ENCODE measurements at regions not wholly inside any gene's neighbourhood (a gene's known extent, or its start where the extent isn't known, plus 50 kb on each side); places are given as distances from the start of the nearest gene placed in this dataset.

DNA sequence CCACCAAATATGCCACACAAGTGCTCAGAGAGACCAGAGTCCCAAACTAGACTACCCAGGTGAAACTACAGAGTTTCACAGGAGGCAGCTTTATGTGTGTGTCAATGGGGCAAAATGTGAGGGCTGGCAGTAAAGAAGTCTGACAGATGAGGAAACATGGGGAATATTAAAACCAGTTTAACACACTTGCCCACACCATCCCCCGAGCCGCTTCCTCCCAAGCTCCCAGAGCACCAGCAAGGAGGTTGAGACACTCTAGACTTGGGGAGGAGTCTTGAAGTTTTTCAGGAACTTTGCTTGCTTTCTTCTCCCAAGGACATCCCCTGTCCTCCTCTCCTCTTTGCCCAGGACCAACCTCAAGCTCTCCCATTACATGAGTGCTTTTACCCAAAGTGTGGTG is 94.7 kb upstream of the SPRY1 start:
- H3K4me3 Mint-ChIP-seq = no peak overlapping the region
- Histone ChIP-seq H3K4me1 (ENCODE audit: control insufficient read depth in 1 of 2, extremely low read depth in 1 of 2, insufficient read depth in 2 of 2, low read length in 2 of 2) (no peaks in the 10 kb centered on the region), H3K27me3 (replicated peaks in 1 of 2; ENCODE audit: control insufficient read depth in 2 of 2, extremely low read depth in 1 of 2, insufficient read depth in 2 of 2, low read length in 1 of 2) (no peaks in the 10 kb centered on the region), H3K4me3 (ENCODE audit: control insufficient read depth in 1 of 2, extremely low read depth in 1 of 2, low read length in 1 of 2) (no peak overlapping the region), H3K9me3 (no peaks in the 10 kb centered on the region), H3K36me3 (ENCODE audit: control insufficient read depth in 2 of 2, extremely low read depth in 1 of 2, insufficient read depth in 1 of 2, low read length in 1 of 2) (no peaks in the 10 kb centered on the region), H3K27ac (ENCODE audit: low read length) (no peak overlapping the region)
- no peaks in the 10 kb centered on the region for H3K27me3 Mint-ChIP-seq
- no peak overlapping the region for H3K27ac Mint-ChIP-seq
- POLR2A ChIA-PET = no interaction called here
- H3K9me3 Mint-ChIP-seq = peaks cover 0 to 2% (median 0%) of the 10 kb centered on the region in 3 donors
- DNase-seq (no peak), ATAC-seq (replicated peaks in 1 of 4) (no peak)
- CTCF ChIA-PET = no interaction called here
- peaks cover 41% of the 10 kb centered on the region for H3K36me3 Mint-ChIP-seq
- H3K4me1 Mint-ChIP-seq = peaks cover 7 to 8% (median 7%) of the 10 kb centered on the region in 3 donors
- WGBS (ENCODE audit: insufficient coverage) = no CpG with 5 or more reads among the region's 2 CpGs

DNA sequence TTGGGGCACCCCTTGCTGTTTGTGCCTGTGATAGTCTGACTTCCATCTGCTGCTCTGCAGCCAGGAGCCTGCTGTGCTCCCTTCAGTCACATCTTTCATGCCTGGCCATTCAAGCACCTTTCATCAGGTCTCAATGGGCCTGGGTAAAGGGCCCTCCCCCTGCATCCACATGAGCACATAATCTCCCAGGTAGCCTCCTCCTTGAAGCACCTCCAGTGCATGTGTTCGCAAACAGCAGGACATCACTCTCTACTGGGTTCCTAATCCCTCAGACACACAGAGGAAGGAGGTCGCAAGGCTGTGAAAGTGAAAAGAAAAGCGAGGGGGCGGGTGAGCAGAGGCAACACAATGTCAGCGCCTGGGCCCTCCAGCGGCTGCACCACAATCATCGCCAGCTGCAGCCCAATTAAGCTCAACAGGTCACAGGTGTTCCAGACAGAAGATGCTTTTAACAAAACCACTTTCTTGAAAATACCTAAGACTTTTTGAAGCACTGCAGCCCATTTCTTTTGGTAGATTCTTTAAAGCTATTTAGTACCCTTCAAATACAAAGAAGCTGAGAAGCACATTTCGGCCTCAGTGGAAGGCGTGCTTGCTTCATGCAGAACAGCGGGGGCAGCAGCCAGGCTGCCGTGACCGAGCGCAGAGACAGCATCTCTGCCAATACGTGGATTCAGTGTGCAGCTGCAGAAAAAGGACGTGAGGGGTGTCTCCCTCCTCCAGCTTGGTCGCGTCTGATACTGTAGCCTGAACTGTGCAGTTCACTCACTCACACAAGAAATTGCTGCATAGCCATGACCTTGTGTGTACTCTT is 92.2 kb upstream of the SPRY1 start:
- no peak overlapping the region for H3K4me3 Mint-ChIP-seq
- H3K27ac Mint-ChIP-seq = no peak overlapping the region
- H3K9me3 ChIP-seq = no peaks in the 10 kb centered on the region
- peak in 1 of 35 experiments; percentile 8 for DNase-seq
- 67% methylated on average over 10 of the region's 17 CpGs for WGBS (ENCODE audit: insufficient coverage)
- no peaks in the 10 kb centered on the region for H3K27me3 ChIP-seq (replicated peaks in 1 of 2; ENCODE audit: control insufficient read depth in 2 of 2, extremely low read depth in 1 of 2, insufficient read depth in 2 of 2, low read length in 1 of 2)
- H3K9me3 Mint-ChIP-seq = peaks cover 0 to 2% (median 0%) of the 10 kb centered on the region in 3 donors
- H3K36me3 Mint-ChIP-seq = peaks cover 52% of the 10 kb centered on the region
- no peak for ATAC-seq (replicated peaks in 1 of 4)
- no peak overlapping the region for H3K27ac ChIP-seq (ENCODE audit: low read length)
- no peaks in the 10 kb centered on the region for H3K27me3 Mint-ChIP-seq
- ChIA-PET POLR2A (no interaction called here), CTCF (interaction anchor here in 1 of 2 donors (1.0 kb wide), 1 partner anchor 374 kb away, joined by 3 read pairs; no protein-coding TSS in a partner anchor)
- no peaks in the 10 kb centered on the region for H3K4me1 ChIP-seq (ENCODE audit: control insufficient read depth in 1 of 2, extremely low read depth in 1 of 2, insufficient read depth in 2 of 2, low read length in 2 of 2)
- no peak overlapping the region for H3K4me3 ChIP-seq (ENCODE audit: control insufficient read depth in 1 of 2, extremely low read depth in 1 of 2, low read length in 1 of 2)
- no peaks in the 10 kb centered on the region for H3K36me3 ChIP-seq (ENCODE audit: control insufficient read depth in 2 of 2, extremely low read depth in 1 of 2, insufficient read depth in 1 of 2, low read length in 1 of 2)
- H3K4me1 Mint-ChIP-seq = peaks cover 2 to 8% (median 7%) of the 10 kb centered on the region in 3 donors

DNA sequence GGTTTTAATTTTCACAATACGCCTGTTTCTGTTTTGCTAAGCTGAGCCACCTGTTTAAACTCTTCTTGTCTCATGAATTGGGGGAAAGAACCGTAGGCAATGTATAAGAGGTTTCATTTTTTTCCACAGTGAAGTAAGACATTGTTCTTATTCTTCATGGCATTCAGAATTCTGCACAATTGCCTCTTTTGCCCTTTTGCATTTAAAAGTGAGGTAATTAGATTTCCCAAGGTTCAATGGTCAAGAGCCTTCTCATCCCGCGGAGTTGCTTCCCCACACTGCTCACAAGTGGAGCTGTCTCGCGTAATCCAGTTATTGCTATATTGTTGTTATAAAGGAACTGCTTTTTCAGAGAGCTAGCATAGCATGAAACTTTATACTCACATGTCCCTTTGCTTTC is 90.9 kb upstream of the SPRY1 start:
- ChIA-PET CTCF (no interaction called here), POLR2A (no interaction called here)
- Mint-ChIP-seq H3K4me1 (peaks cover 0 to 8% (median 7%) of the 10 kb centered on the region in 3 donors), H3K27ac (no peak overlapping the region), H3K9me3 (peaks cover 0 to 5% (median 4%) of the 10 kb centered on the region in 3 donors), H3K4me3 (no peak overlapping the region), H3K36me3 (peaks cover 60% of the 10 kb centered on the region), H3K27me3 (no peaks in the 10 kb centered on the region)
- no peaks in the 10 kb centered on the region for H3K4me1 ChIP-seq (ENCODE audit: control insufficient read depth in 1 of 2, extremely low read depth in 1 of 2, insufficient read depth in 2 of 2, low read length in 2 of 2)
- DNase-seq = no peak
- H3K27ac ChIP-seq (ENCODE audit: low read length) = no peak overlapping the region
- no peaks in the 10 kb centered on the region for H3K27me3 ChIP-seq (replicated peaks in 1 of 2; ENCODE audit: control insufficient read depth in 2 of 2, extremely low read depth in 1 of 2, insufficient read depth in 2 of 2, low read length in 1 of 2)
- H3K4me3 ChIP-seq (ENCODE audit: control insufficient read depth in 1 of 2, extremely low read depth in 1 of 2, low read length in 1 of 2) = no peak overlapping the region
- H3K36me3 ChIP-seq (ENCODE audit: control insufficient read depth in 2 of 2, extremely low read depth in 1 of 2, insufficient read depth in 1 of 2, low read length in 1 of 2) = no peaks in the 10 kb centered on the region
- no peak for ATAC-seq (replicated peaks in 1 of 4)
- no CpG with 5 or more reads among the region's 6 CpGs for WGBS (ENCODE audit: insufficient coverage)
- H3K9me3 ChIP-seq = no peaks in the 10 kb centered on the region

DNA sequence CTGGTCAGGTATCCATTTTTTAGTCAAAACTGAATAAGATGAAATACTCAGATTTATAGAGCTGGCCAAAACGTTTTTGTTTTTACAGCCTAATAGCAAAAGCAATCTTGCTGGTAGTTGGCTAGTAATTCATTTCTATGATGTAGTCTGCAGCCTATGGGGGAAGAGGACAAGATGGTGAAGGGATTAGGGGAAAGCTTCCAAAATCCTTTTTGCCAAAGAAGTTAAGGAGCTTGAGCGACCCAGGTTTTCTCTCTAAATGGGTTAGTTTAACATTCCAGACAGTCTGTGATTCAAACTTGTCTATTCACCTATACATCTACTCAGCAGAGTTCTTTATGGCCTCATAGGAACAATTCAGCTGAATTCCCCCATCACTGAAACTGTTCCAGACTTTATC is 89.8 kb upstream of the SPRY1 start:
- H3K9me3 ChIP-seq = no peaks in the 10 kb centered on the region
- ChIA-PET CTCF (interaction anchor here in 1 of 2 donors (1.1 kb wide), 1 partner anchor 11 kb away, joined by 3 read pairs; no protein-coding TSS in a partner anchor), POLR2A (interaction anchor here in 1 of 2 donors (0.6 kb wide), 1 partner anchor 702 kb away, joined by 10 read pairs; no protein-coding TSS in a partner anchor)
- H3K27me3 Mint-ChIP-seq = no peaks in the 10 kb centered on the region
- peaks cover 66% of the 10 kb centered on the region for H3K36me3 Mint-ChIP-seq
- no peak overlapping the region for H3K27ac Mint-ChIP-seq
- no peaks in the 10 kb centered on the region for H3K4me1 ChIP-seq (ENCODE audit: control insufficient read depth in 1 of 2, extremely low read depth in 1 of 2, insufficient read depth in 2 of 2, low read length in 2 of 2)
- no peak overlapping the region for H3K4me3 Mint-ChIP-seq
- ATAC-seq (replicated peaks in 1 of 4) (no peak), DNase-seq (no peak)
- peaks cover 0 to 8% (median 7%) of the 10 kb centered on the region in 3 donors for H3K4me1 Mint-ChIP-seq
- H3K27ac ChIP-seq (ENCODE audit: low read length) = no peak overlapping the region
- no peak overlapping the region for H3K4me3 ChIP-seq (ENCODE audit: control insufficient read depth in 1 of 2, extremely low read depth in 1 of 2, low read length in 1 of 2)
- peaks cover under 1 to 5% (median 4%) of the 10 kb centered on the region in 3 donors for H3K9me3 Mint-ChIP-seq
- H3K27me3 ChIP-seq (replicated peaks in 1 of 2; ENCODE audit: control insufficient read depth in 2 of 2, extremely low read depth in 1 of 2, insufficient read depth in 2 of 2, low read length in 1 of 2) = no peaks in the 10 kb centered on the region
- no peaks in the 10 kb centered on the region for H3K36me3 ChIP-seq (ENCODE audit: control insufficient read depth in 2 of 2, extremely low read depth in 1 of 2, insufficient read depth in 1 of 2, low read length in 1 of 2)
- WGBS (ENCODE audit: insufficient coverage) = 20% methylated on average over 1 of the region's 2 CpGs

DNA sequence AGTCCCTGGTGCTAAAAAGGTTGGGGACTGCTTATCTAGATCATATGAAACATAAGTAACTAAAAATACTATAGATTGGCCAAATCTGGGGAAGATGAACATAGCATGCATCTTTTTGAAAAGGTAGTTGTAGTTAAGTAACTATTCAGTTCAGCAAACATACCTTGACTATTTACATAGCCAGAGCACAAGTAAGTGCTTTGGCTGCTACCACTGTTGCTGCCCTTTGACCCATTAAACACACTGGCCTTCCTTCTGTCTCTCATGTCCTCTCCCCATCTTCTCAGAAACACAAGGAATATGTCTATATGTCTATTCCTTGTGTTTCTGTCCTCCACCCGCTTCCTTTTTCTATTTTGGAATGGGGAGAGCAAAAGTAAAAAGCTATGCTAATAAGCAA is 87.9 kb upstream of the SPRY1 start:
- ChIA-PET POLR2A (no interaction called here), CTCF (no interaction called here)
- H3K36me3 ChIP-seq (ENCODE audit: control insufficient read depth in 2 of 2, extremely low read depth in 1 of 2, insufficient read depth in 1 of 2, low read length in 1 of 2) = peaks cover 0 to 3% of the 10 kb centered on the region in 2 donors
- no peak overlapping the region for H3K27ac Mint-ChIP-seq
- no peaks in the 10 kb centered on the region for H3K9me3 ChIP-seq
- no peaks in the 10 kb centered on the region for H3K27me3 ChIP-seq (replicated peaks in 1 of 2; ENCODE audit: control insufficient read depth in 2 of 2, extremely low read depth in 1 of 2, insufficient read depth in 2 of 2, low read length in 1 of 2)
- no peaks in the 10 kb centered on the region for H3K4me1 ChIP-seq (ENCODE audit: control insufficient read depth in 1 of 2, extremely low read depth in 1 of 2, insufficient read depth in 2 of 2, low read length in 2 of 2)
- WGBS (ENCODE audit: insufficient coverage) = no CpG with 5 or more reads among the region's 1 CpG
- H3K4me1 Mint-ChIP-seq = peaks cover 0 to 7% (median 6%) of the 10 kb centered on the region in 3 donors
- DNase-seq (no peak), ATAC-seq (replicated peaks in 1 of 4) (no peak)
- H3K36me3 Mint-ChIP-seq = peaks cover 77% of the 10 kb centered on the region
- no peak overlapping the region for H3K4me3 ChIP-seq (ENCODE audit: control insufficient read depth in 1 of 2, extremely low read depth in 1 of 2, low read length in 1 of 2)
- no peak overlapping the region for H3K27ac ChIP-seq (ENCODE audit: low read length)
- no peak overlapping the region for H3K4me3 Mint-ChIP-seq
- no peaks in the 10 kb centered on the region for H3K27me3 Mint-ChIP-seq
- H3K9me3 Mint-ChIP-seq = peaks cover 5 to 8% (median 7%) of the 10 kb centered on the region in 3 donors

DNA sequence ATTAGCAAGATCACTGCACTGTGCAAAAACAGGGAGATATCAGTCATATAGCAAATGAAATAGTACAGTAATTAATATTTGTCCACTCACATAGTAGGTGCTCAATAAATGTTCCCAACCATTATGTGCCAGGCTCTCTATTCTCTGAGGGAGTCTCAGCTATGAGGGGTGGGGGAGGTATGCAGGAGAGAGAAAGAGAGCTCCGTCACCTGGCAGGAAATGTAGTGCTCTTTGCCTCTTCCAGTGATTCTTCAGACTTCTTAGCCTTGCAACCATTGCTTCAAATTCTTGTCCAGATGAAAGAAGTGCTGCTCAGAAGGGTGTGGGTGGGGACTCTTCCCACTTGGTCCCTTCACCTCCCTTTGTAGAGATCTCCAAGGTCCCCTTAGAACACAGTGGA is 84.5 kb upstream of the SPRY1 start:
- Histone ChIP-seq H3K36me3 (ENCODE audit: control insufficient read depth in 2 of 2, extremely low read depth in 1 of 2, insufficient read depth in 1 of 2, low read length in 1 of 2) (peaks cover 0 to 9% of the 10 kb centered on the region in 2 donors), H3K4me3 (ENCODE audit: control insufficient read depth in 1 of 2, extremely low read depth in 1 of 2, low read length in 1 of 2) (no peak overlapping the region), H3K27ac (ENCODE audit: low read length) (no peak overlapping the region), H3K4me1 (ENCODE audit: control insufficient read depth in 1 of 2, extremely low read depth in 1 of 2, insufficient read depth in 2 of 2, low read length in 2 of 2) (no peaks in the 10 kb centered on the region), H3K27me3 (replicated peaks in 1 of 2; ENCODE audit: control insufficient read depth in 2 of 2, extremely low read depth in 1 of 2, insufficient read depth in 2 of 2, low read length in 1 of 2) (no peaks in the 10 kb centered on the region), H3K9me3 (no peaks in the 10 kb centered on the region)
- ChIA-PET POLR2A (no interaction called here), CTCF (interaction anchor here in 1 of 2 donors (0.6 kb wide), 1 partner anchor 13 kb away, joined by 3 read pairs; no protein-coding TSS in a partner anchor)
- peaks cover 74% of the 10 kb centered on the region for H3K36me3 Mint-ChIP-seq
- H3K4me3 Mint-ChIP-seq = no peak overlapping the region
- WGBS (ENCODE audit: insufficient coverage) = no CpG with 5 or more reads among the region's 1 CpG
- H3K4me1 Mint-ChIP-seq = no peaks in the 10 kb centered on the region
- H3K9me3 Mint-ChIP-seq = peaks cover 5 to 8% (median 7%) of the 10 kb centered on the region in 3 donors
- no peak for DNase-seq
- ATAC-seq (replicated peaks in 1 of 4) = no peak
- H3K27ac Mint-ChIP-seq = no peak overlapping the region
- no peaks in the 10 kb centered on the region for H3K27me3 Mint-ChIP-seq

Measured in T-cell (primary cell).